OCI-LY1 (cell line): ENCODE measurements at regions not wholly inside any gene's neighbourhood (a gene's known extent, or its start where the extent isn't known, plus 50 kb on each side); places are given as distances from the start of the nearest gene placed in this dataset.

Experiments used
- EZH2 ChIP-seq: fragments of 200-600 bp; sonication (generic), shearing (Covaris generic); IDR thresholded peaks from 2 replicates; pipeline ENCODE4 v1.8.0; 2017; ENCODE audit warnings: borderline replicate concordance, mixed run types, mild to moderate bottlenecking, antibody characterized with exemption, low read length, moderate library complexity, mixed read lengths
- TF ChIP-seq, protein P1 (sequence below): fragments of 200-600 bp; sonication (generic), shearing (Covaris generic); IDR thresholded peaks from 2 replicates; pipeline ENCODE4 v1.5.1; 2017; ENCODE audit warnings: mild to moderate bottlenecking, antibody characterized with exemption, low read length, moderate library complexity, mixed read lengths

DNA sequence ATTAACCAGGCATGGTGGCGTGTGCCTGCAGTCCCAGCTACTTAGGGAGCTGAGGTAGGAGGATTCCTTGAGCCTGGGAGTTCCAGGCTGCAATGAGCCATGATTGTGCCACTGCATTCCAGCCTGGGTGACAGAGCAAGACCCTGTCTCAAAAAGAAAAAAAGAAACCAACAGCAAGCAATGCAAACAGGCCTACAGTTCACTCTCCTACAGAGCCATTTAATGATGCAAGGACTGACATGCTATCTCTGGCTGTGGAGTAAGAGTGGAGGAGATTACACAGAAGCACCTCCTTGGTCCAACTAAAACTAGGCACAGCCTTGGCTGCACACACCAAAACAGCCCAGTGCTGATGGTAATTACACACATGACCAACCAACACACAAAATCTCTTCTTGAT is 127.5 kb upstream of the SOD1 start:
- TF ChIP-seq, protein P1, sequence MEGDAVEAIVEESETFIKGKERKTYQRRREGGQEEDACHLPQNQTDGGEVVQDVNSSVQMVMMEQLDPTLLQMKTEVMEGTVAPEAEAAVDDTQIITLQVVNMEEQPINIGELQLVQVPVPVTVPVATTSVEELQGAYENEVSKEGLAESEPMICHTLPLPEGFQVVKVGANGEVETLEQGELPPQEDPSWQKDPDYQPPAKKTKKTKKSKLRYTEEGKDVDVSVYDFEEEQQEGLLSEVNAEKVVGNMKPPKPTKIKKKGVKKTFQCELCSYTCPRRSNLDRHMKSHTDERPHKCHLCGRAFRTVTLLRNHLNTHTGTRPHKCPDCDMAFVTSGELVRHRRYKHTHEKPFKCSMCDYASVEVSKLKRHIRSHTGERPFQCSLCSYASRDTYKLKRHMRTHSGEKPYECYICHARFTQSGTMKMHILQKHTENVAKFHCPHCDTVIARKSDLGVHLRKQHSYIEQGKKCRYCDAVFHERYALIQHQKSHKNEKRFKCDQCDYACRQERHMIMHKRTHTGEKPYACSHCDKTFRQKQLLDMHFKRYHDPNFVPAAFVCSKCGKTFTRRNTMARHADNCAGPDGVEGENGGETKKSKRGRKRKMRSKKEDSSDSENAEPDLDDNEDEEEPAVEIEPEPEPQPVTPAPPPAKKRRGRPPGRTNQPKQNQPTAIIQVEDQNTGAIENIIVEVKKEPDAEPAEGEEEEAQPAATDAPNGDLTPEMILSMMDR: no peak
- TF ChIP-seq EZH2: no peak
